Hindlimb muscle (tissue), 1 donor: ENCODE measurements at regions not wholly inside any gene's neighbourhood (a gene's known extent, or its start where the extent isn't known, plus 50 kb on each side); places are given as distances from the start of the nearest gene placed in this dataset.

Experiments used
- DNase-seq: peaks from one replicate; pipeline ENCODE4 v3.0.0-alpha.2; 2013

DNA sequence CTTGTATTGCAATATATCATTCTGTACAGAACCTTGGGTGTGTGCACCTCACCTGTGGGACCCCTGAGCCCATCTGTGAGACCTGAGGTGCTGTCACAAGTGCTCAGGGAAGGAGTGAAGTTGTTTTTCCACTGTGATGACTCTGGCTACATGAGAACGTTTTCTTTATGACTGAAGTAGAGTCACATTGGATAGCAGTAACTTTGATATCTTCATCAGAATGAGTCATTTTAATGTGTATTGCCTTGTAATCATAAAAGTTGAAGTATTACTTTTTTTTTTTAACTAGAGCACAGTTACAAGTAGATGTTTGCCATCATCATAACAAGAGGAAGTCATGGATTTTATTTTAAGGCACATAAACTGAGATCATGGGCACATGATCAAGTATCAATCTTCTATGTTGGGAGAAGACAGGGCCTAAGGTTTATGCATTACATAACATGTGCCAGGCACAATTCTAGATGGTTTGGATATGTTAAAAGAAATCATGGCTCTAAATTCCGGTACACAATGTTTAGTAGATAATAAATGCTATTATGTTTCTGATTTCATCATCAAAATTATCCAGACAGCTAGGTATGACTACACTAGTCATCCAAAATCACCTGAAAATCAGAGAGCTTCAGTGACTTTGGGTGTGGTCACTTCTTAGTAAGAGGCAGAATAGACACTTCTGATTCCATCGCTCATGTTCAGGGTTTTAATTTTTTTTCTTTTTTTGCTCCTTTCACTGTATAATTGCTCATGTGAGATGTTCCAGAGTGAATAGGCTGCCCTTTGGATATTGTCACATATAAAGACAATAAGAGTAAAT lies 82.7 kb upstream of the KLF6 start:
- DNase-seq: no peak

DNA sequence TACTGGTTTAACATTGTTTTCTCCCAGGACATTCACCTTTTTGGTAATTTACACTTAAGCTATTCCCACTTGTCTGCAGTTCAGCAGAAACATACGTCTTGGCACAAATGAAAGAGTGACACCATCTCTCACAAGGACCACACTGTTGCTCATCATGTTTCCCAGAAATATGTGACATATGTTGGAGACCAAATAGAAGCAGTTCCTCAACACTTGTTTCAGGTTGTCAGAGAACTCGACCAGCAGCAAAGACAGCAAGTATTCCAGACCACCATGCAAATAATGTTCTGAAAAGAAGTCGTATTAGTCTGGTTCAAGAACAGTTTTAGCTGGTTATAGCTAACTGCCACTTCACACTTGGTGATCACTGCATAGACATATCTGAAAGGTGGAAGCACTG lies 81.3 kb upstream of the KLF6 start:
- no peak for DNase-seq

DNA sequence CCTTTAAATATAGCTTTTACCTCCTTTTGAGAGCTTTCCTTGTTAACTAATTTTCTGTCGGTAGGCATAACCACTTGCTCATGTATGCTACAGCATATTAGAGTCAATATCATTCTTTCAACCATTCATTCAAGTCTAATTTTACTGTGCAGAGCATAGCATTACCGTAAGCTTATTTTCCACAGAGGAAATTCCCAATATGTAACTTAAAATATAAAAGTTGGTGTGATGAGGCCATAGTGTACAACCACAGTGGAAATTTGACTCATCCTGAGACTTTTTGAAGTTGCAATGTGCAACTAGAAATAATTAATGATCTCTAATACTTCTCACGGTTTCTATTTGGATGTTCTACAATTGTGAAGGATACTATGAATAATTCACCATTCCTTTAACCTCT lies 80.6 kb upstream of the KLF6 start:
- DNase-seq: no peak

DNA sequence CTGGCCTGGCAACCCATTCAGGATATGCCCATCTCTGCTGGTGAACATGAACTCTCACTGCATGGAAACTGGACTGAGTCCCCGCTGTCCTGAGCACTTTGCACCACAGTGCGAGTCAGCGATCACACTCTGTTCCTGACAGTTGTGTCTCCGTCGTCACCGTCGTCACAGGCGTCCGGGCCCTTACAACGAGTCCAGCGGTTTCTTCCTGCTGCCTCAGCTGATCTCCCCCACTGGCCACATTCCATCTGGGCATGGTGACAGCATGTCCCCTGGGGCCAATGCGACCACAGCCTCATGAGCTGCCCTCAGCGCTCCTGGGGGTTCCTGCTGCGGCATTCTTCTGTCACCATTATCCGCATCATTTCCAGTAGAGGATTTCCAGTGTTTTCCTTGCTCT lies 76.8 kb upstream of the KLF6 start:
- DNase-seq: no peak

DNA sequence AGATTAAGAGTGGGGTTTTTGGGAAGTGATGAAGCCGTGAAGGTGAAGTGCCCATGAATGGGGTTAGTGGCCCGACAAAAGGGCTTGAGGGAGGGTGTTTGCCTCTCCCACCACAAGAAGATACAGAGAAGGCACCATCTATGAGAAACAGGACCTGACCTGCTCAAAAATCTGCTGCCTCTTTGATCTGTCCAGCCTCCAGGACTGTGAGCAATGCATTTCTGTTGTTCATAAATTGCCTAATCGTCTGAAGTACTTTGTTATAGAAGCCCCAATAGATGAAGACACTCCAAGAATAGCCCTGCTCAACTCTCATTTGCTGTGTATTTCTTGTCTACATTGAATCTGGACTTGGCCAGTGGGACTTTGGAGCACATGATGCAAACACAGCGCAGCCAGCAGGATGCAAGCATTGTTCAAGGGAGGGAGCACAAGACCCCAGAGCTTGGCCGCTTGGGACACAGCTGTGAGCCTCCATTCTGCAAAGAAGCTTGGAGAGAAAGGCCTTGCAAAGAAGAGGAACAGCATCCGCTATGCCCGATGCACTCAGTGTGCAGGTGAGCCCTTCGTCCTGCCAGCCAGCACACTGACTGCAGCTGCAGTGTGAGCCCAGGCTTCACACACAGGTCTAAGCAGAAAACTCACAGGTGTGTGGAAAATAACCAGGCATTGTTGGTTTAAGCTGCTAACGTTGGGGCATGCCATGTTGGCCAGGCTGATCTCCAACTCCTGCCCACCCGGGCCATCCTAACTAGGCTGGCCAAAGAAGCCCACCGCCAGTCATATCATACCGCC lies 73.2 kb upstream of the KLF6 start:
- no peak for DNase-seq

DNA sequence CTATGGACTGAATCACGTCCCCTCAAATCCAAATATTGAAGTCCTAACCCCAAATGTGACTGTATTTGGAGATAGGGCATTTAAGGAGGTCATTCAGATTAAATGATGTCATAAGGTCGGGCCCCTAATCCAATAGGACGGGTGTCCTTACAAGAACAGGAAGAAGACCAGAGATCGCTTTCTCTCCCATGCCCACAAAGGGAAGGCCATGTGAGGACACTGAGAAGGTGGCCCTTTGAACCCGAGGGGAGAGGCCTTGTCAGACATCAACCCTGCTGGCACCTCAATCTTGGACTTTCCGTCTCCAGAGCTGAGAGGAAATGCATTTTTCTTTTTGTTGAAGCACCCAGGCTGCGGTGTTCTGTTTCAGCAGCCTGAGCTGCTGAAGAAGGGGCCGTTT lies 72.3 kb upstream of the KLF6 start:
- DNase-seq: no peak

DNA sequence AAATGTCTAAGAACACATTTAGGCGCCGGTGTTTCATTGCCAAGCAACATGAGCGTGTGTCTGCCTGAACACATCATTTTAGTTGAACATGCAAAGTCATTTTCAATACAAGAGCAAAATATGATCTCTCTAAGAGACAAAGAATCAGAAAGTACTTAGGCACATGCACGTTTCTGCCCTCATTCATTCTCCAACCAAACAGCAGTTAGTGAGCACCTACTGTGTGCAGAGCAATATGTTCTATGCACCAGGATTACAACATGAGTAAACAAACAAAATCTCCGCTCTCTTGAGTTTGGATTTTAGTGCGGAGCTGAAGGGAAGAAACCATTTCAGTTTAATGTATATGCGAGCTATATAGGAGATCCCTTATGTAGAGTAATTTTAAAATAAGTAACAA lies 71.6 kb upstream of the KLF6 start:
- DNase-seq: no peak

DNA sequence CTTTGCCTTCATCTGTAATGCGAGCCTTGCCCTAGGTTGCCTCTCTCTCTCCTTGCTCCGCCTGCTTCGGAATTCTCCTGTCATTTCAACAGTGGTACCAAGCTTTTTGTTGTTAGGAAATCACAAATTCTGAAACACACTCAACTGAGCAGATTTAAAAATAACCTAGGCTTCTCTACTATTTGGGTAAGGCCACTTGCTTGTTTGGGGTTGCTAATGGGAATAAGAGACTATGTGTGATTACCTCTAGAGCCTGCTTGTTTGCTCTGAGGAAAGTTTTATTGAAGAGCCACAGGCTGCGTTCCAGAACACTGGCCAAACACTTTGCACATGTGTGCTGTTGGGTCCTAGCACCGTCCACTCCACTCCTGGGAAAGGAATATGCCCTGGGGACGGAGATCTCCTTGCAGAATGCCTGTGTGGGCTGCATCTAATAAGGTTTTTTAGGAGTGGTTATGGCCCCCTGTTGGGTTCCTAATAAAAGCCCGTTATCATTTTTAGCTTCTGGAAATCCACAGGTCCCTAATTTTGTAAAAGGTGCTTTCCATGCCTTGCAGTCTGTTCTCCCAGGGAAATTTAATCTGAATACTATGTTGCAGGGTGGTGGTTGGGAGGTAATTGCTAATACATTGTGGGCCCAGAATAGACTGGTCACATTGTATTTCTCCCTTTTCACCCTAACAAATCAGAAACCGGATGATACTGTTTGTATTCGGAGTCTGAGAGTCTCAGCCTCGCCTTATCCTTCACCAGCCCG lies 68.7 kb upstream of the KLF6 start:
- DNase-seq: no peak

DNA sequence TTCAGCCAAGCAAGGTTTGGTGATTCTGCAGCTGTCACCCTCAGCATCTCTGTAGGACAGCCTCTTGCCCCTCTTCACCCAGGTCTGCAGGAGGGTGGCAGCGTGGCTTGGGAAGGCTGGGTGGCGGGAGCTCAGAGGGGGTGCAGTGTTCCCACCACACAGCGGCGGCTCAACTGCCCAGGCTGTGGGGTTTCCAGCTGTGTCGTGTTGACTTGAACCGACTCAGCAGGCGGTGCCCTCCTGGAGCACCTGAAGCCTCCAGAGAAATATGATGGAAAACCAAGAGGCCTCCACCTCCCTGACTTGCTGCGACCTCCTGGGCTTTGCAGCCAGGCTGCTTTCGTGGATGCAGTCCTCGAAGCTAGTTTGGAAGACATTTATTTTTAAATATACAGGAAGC lies 68.0 kb upstream of the KLF6 start:
- DNase-seq: no peak

DNA sequence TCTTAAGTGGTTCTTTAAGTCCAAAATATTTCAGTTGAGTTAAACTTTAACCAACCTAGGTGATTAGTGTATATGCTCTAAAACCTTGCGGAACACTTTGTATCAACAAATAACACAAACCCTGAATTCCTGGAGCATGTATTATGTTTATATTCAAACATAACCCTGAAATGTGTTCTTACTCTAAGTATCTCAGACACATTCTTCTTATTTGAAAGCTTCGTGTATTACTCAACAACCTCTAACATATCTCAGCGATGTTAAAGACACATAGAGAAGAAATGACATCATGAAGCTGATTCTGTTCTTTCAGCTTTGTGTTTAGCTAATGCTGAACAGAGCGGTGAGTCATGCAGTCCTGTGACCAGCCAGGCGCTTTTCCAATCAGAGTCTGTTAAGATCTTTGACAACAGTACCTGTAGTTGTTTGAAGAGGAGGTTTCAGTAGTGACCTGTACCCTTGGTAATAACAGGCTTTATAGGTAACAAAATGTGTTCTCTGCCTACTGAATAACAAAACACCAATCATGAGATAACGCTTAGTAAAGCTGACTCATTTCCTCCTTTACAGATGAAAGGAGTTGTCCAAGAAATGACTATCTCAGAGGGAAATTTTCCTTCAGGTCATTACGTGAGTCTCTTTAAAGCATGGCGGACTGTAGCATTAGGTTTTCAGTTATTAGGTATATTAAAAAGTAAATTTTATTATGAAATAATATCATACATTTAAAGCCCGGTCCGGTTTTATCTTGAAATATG lies 67.3 kb upstream of the KLF6 start:
- no peak for DNase-seq

DNA sequence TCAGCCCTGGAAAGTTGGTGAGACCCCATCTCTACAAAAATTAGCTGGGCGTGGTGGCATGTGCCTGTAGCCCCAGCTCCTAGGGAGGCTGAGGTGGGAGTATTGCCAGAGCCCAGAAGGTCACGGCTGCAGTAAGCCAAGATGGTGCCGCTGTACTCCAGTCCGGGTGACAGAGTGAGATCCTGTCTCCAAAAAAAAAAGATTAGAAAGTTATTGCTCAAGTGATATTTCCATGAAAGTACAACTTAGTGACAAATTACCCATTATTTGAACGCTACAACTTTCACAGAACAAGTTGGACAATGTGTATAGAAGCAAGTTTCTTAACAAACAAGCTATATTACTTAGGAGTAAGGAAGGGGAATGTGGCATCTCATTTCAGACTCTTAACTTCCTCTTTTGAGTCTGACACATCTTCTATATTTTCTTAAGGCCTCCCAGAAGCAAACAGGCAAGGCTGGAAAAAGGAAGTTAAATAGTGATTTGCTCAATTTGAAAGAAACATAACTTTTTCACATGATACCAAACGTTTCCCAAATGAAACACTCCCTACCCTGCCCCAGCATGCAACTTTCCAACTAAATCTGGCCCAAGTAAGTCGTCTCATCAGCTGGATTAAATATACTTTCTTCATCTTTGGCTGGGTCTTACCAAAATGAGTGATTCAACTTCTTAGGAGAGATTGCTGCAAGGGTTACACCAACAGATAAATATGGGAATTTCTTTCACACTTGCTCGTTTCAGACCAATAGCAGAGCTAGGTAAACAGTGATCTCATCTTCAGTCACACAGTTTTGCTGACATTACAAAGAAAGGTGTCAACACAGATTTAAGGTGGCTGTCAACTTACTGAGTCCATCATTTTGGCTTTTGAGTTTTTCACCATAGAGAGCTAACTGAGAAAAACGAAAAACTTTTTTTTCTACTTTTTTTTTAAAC lies 66.3 kb upstream of the KLF6 start:
- no peak for DNase-seq

DNA sequence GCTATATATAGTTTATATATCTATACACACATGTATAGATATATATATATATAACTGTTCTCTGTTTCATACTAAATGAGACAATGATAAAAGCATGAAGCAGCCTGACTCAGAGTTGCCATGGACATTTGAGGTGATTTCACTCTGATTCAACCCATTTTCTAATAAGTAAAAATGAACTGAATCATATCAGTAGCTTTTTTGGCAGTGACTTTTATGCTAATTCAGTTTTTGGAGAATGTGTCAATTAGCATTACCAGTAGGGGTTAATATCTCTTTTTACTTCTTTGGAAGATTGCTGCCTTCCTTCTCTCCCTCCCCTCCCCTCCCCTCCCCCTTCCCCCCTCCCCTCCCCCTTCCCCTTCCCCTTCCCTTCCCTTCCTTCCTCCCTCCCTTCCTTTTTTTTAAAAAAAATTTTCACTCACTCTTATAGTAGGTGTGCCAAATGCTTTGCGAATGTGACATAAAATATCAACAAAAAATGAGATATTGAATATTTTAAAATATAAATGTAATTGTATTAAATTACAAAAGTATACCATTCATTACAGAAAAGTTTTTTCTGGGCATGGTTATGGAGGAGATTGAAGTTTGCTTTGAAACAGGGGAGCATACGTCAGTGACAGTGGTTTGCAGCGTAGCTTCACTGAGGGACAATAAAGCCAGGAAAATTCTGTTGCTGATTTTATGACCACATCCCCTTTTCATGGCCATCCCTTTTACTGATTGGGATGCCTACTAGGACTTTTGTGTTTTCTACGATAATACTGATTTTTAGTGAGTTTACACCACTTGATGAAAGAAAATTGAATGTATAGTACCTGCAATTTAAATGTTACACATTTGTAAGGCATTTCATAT lies 64.0 kb upstream of the KLF6 start:
- no peak for DNase-seq

DNA sequence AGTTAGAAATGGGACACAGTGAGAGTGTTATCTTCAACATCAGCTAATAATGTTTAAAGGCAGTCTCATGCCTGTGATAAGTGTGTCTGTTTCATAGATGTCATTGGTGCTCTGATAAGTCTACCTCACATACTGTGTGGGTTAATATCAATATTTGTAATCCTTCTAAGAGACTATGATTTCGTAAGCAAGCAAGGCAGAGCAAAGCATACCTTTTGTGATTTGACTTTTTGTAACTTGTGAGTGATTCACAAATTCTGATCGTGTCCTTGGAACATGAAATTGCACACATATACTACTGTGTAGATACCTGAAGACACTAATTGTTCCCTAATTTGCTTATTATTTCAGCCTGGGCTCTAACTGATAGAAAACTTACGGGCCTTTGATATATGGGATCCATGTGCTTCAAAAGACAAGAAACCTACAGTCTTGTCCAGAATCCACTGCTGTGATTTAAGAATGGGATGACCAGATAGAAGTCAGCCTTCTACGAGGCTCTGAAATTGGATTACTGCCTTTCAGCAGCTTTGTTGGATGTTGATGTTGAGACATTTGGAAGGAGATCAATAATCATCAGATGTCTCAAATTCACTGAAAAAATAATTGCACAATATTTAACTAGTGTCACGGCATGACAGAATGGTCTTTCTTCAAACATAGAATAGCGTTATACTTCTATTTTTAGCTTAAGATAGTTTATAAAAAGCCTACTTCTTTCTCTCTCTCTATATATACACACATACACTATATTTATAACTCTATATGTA lies 63.2 kb upstream of the KLF6 start:
- no peak for DNase-seq

DNA sequence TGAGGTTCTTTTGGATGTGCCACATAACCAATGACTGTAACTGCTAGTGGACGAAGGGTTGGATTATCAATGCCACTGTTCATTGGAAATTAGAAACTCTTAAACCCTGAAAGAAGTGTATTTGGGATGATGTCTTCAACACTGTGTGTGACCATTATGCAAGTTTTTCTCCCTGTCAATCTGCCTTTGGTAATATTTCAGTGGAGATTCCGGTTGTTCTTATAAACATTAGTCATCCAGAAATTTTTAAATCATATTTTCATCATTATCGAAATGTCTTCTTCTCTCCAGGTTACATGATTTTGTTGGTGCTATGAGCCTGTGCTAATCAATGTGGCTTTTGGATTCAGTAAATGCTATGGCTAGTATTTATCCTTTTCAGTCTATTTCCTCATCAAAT lies 61.7 kb upstream of the KLF6 start:
- no peak for DNase-seq

DNA sequence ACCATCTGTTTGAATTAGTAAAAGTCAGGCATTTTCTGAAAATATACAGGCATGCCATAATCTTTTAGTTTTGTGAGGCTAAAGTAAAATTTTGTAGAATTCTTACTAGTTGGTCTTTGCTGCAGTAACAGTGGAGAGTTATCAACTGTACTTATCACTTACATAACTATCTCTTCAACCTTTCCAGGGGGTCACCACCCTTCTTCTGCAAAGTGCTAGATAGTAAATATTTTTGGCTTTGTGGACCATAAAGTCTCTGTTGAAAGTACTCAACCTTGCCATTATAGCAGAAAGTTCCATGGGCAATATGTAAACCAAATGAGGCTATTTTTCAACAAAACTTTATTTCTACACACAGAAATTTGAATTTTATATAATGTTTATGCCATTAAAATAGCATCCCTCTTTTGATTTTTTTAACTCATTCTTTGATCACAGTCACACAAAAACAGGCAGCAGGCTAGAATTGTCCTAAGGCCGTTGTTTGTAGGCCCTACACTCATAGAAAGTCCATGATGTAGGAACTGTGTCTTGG lies 59.5 kb upstream of the KLF6 start:
- DNase-seq: no peak

DNA sequence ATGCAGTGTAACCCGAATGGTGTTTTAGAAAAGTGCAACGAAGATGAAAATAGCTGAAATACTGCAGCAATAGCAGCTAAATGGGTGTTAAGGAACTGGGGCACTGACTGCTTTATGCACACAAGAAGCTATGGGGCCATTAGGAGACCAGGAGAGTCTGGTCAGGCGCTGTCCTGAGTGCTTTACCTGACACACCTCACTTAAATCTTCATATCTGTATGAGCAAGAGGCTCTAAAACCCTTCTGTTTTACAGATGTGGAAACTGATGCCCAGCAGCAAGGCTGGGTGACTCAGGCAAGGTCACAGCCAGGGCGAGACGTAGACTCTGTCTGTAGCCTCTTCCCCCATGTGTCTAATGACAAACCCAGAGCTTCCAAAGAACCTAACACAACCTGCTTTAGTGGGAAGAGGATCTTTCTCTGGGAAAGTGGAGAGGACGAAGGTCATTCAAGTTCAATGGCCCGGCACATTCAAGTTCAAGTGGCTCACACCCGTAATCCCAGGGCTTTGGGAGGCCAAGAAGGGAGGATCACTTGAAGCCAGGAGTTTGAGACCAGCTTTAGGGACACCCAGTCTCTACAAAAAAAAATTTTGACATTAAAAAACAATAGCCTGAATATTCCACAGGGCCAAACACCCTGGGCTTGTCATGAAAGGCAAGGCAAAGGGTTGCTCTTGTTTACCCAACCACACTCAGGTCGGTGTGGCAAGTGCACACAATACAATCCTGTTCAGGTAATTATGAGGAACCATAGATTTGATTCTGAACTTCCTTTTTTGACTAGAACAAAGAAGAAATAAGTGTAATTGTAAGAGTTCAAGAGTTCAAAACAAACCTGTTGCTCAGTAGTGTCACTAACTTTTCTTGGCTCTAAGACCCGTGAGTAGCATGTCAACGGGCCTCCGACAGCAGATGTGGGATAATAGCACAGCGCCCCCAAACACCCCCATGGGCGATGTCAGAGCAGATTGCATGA lies 53.7 kb upstream of the KLF6 start:
- no peak for DNase-seq

DNA sequence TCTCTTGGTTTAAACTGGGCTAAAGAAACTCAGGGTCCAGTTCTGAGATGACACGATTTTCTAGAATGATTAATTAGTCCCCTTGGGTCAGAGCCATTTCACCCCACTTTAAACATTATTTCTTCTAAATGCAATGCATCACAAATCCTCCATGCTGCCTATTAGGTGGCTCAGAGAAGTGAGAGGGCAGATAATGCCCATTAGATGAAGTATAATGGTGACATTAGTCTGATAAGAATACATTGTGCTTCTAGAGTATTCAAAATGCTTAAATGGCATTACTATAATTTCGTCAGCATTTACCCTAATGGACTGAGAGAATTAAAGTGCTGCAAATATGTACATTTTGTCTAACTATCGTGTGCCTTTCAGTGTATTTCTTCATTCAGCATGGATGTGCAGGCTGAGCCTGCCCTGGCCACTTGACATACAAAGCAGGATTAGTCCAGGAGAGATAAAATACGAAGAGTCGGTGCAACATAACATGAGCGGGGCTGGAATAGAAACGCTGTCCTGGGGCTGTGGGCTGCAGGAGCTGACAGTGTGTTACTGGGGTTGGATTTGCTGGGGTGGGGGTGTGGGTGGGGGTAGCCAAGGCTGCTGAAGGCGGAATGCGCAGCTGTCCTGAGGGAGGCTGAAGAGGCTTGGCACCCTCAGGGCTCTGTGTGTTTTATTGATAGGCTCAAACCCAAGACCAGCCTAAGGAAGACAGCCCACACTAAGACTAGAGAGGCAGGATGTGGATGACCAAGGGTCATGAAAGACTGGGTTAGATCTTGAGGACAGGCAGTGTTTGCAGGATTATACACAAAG lies 52.8 kb upstream of the KLF6 start:
- no peak for DNase-seq
